ENCODE measurements at regions not wholly inside any gene's neighbourhood (a gene's known extent, or its start where the extent isn't known, plus 50 kb on each side); places are given as distances from the start of the nearest gene placed in this dataset.

GRCh38 chr10:109783286-109783685 lies 140.0 kb downstream of the XPNPEP1 start:
- Histone ChIP-seq H3K23ac (ENCODE audit: low read depth, low read length) (no peak overlapping the region), H3K18ac (ENCODE audit: low read depth, low read length) (no peak overlapping the region), H4K5ac (ENCODE audit: low read depth, low read length) (no peak overlapping the region), H3K9me3 (ENCODE audit: control insufficient read depth, insufficient read depth, low read length) (no peaks in the 10 kb centered on the region), H3K79me1 (ENCODE audit: low read depth in 1 of 2, low read length in 2 of 2) (no peaks in the 10 kb centered on the region), H3K4ac (ENCODE audit: low read depth, low read length) (no peak overlapping the region), H3K27ac (ENCODE audit: insufficient read depth, low read length) (no peak overlapping the region), H3K4me2 (ENCODE audit: low read depth, low read length) (no peak overlapping the region), H4K20me1 (ENCODE audit: insufficient read depth, low read length) (no peaks in the 10 kb centered on the region), H2BK15ac (ENCODE audit: low read depth, low read length) (no peak overlapping the region), H3K4me1 (ENCODE audit: control insufficient read depth, insufficient read depth, low read length) (no peaks in the 10 kb centered on the region), H3K36me3 (ENCODE audit: control insufficient read depth, insufficient read depth, low read length) (no peaks in the 10 kb centered on the region), H2BK20ac (ENCODE audit: low read depth, low read length) (no peak overlapping the region), H2AFZ (replicated peaks; ENCODE audit: low read length, poor library complexity) (no peak overlapping the region), H2BK5ac (ENCODE audit: low read depth, low read length, poor library complexity, severe bottlenecking) (no peak overlapping the region), H3K4me3 (ENCODE audit: insufficient read depth, low read depth, low read length) (no peak overlapping the region), H2AK5ac (ENCODE audit: low read depth, low read length) (no peak overlapping the region), H3K9ac (ENCODE audit: low read depth, low read length) (no peak overlapping the region), H4K91ac (ENCODE audit: insufficient read depth, low read depth, low read length) (no peak overlapping the region), H3K14ac (replicated peaks; ENCODE audit: low read depth, low read length) (no peak overlapping the region), H2AK9ac (replicated peaks; ENCODE audit: low read depth, low read length, poor library complexity) (no peak overlapping the region), H3K27me3 (ENCODE audit: control insufficient read depth, insufficient read depth, low read length) (no peaks in the 10 kb centered on the region), H3K9me1 (ENCODE audit: insufficient read depth, low read length) (no peaks in the 10 kb centered on the region), H3K56ac (ENCODE audit: extremely low read depth, insufficient read depth, low read length) (no peak overlapping the region), H4K8ac (ENCODE audit: low read depth in 2 of 2, low read length in 2 of 2) (no peak overlapping the region), H2BK120ac (ENCODE audit: low read depth, low read length) (no peak overlapping the region)
- BruUV-seq (replicated peaks), result no TSS peak
- WGBS, 2 experiments (ENCODE audit: extremely low coverage in 2 of 2, insufficient read length in 1 of 2), result no CpG with 5 or more reads among the region's 5 CpGs
- ChIA-PET POLR2A (ENCODE audit: unreplicated experiment) (no interaction called here), CTCF (interaction anchor here (1.4 kb wide), 1 partner anchor 10 kb away, joined by 6 read pairs; no protein-coding TSS in a partner anchor)
- intact Hi-C loops (cut with micrococcal nuclease) (no loop called here), in situ Hi-C loops (cut with MboI; ENCODE audit: low sequenced_read_pairs) (no loop called here), dilution Hi-C loops (cut with HindIII; ENCODE audit: low sequenced_read_pairs, unreplicated experiment) (no loop called here)
- ATAC-seq (ENCODE audit: low read depth) (no peak), DNase-seq (no peak)
- no peak for TF ChIP-seq CTCF (conservative IDR thresholded peaks at IDR 0.05; ENCODE audit: low read depth, low read length)
- no peak for TF ChIP-seq CEBPB (IDR thresholded peaks at IDR 0.05; ENCODE audit: low read depth, low read length)
- TF ChIP-seq BHLHE40 (IDR thresholded peaks at IDR 0.05; ENCODE audit: low read depth, low read length), result no peak
- no peak for TF ChIP-seq ELK1 (IDR thresholded peaks at IDR 0.05; ENCODE audit: borderline replicate concordance, low read depth, low read length)
- TF ChIP-seq RFX5 (IDR thresholded peaks at IDR 0.05; ENCODE audit: low read depth, low read length), result no peak
- no peak for TF ChIP-seq NFE2L2 (IDR thresholded peaks at IDR 0.05; ENCODE audit: low read depth, low read length)
- no peak for TF ChIP-seq RCOR1 (IDR thresholded peaks at IDR 0.05; ENCODE audit: insufficient replicate concordance, low read length)
- no peak for TF ChIP-seq USF2 (IDR thresholded peaks at IDR 0.05; ENCODE audit: low read depth, low read length)
- TF ChIP-seq MAZ (IDR thresholded peaks at IDR 0.05; ENCODE audit: borderline replicate concordance, low read depth, low read length), result no peak
- TF ChIP-seq SMC3 (IDR thresholded peaks at IDR 0.05; ENCODE audit: low read depth, low read length), result no peak
- TF ChIP-seq MXI1 (IDR thresholded peaks at IDR 0.05; ENCODE audit: borderline replicate concordance, low read depth, low read length), result no peak

All from IMR-90 (cell line).